ENCODE measurements at regions not wholly inside any gene's neighbourhood (a gene's known extent, or its start where the extent isn't known, plus 50 kb on each side); places are given as distances from the start of the nearest gene placed in this dataset.

DNA sequence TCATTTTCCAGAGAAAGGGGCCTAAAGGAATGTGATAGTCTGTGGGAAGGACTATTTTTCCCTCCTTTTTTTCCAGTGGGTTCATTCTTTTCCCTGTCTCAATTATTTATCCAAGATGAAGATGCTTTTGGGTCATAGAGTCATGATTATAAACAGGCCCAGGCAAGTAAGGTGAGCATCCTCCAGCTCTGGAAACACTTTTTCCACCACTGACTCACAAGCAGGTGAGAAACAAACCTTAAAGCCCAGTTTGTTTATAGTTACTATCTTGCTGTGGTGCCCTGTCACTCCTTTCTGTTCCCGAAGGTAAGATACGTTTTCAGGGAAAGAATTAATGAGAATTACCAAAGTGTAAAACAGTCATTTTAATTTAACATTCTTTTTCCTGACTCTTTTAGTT, 107.7 kb upstream of the IFNG-AS1 start:
- no peak for TF ChIP-seq EZH2phosphoT487 (IDR thresholded peaks at IDR 0.05; ENCODE audit: low read depth, severe bottlenecking, unreplicated experiment)
- TF ChIP-seq, protein P1, sequence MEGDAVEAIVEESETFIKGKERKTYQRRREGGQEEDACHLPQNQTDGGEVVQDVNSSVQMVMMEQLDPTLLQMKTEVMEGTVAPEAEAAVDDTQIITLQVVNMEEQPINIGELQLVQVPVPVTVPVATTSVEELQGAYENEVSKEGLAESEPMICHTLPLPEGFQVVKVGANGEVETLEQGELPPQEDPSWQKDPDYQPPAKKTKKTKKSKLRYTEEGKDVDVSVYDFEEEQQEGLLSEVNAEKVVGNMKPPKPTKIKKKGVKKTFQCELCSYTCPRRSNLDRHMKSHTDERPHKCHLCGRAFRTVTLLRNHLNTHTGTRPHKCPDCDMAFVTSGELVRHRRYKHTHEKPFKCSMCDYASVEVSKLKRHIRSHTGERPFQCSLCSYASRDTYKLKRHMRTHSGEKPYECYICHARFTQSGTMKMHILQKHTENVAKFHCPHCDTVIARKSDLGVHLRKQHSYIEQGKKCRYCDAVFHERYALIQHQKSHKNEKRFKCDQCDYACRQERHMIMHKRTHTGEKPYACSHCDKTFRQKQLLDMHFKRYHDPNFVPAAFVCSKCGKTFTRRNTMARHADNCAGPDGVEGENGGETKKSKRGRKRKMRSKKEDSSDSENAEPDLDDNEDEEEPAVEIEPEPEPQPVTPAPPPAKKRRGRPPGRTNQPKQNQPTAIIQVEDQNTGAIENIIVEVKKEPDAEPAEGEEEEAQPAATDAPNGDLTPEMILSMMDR (IDR thresholded peaks at IDR 0.05; ENCODE audit: poor library complexity) = no peak

Data from hepatocyte (in vitro differentiated cells).